H1 (cell line): ENCODE measurements at regions not wholly inside any gene's neighbourhood (a gene's known extent, or its start where the extent isn't known, plus 50 kb on each side); places are given as distances from the start of the nearest gene placed in this dataset.

Source experiments
- CTCF ChIP-seq, 3 experiments: IDR thresholded peaks; 1 replicate in 2 of 3; 2 replicates in 1 of 3; pipeline versions ENCODE4 v1.5.1 to v1.6.1; 2011; ENCODE audit warnings: low read length in 3 of 3, mild to moderate bottlenecking in 3 of 3, inconsistent platforms in 2 of 3, low read depth in 1 of 3, moderate library complexity in 1 of 3; ENCODE audit not compliant: insufficient read depth in 1 of 3; ENCODE audit errors: control extremely low read depth in 1 of 3
- EZH2 ChIP-seq: fragments of 200-600 bp; sonication (generic); IDR thresholded peaks from 2 replicates; pipeline ENCODE4 v1.7.1; 2012; ENCODE audit warnings: low read depth, mild to moderate bottlenecking, moderate library complexity, low read length, inconsistent platforms; ENCODE audit not compliant: severe bottlenecking
- HDAC2 ChIP-seq, 2 experiments: fragments of 300-600 bp in 1 of 2; sonication (generic) in 1 of 2; IDR thresholded peaks; 2 replicates each; pipeline ENCODE4 v1.6.1; 2011 to 2012; ENCODE audit warnings: low read depth in 2 of 2, low read length in 2 of 2, mild to moderate bottlenecking in 2 of 2, moderate library complexity in 2 of 2, borderline replicate concordance in 1 of 2, inconsistent platforms in 1 of 2
- KDM1A ChIP-seq: fragments of 200-600, 300-600 bp; sonication (generic); IDR thresholded peaks from 2 replicates; pipeline ENCODE4 v1.7.1; 2016; ENCODE audit warnings: mild to moderate bottlenecking, low read length, borderline replicate concordance
- POLR2A ChIP-seq, 2 experiments: IDR thresholded peaks; 1 replicate in 1 of 2; 2 replicates in 1 of 2; pipeline ENCODE4 v1.6.1; 2011; ENCODE audit warnings: low read depth in 2 of 2, low read length in 2 of 2, mild to moderate bottlenecking in 2 of 2; ENCODE audit errors: control extremely low read depth in 1 of 2
- POLR2AphosphoS5 ChIP-seq: IDR thresholded peaks from 2 replicates; pipeline ENCODE4 v1.6.1; 2011; ENCODE audit warnings: low read depth, low read length

- TF ChIP-seq CTCF (IDR thresholded peaks at IDR 0.05; ENCODE audit: control extremely low read depth in 1 of 3, insufficient read depth in 1 of 3, low read depth in 1 of 3, low read length in 3 of 3) (no peak), POLR2A (IDR thresholded peaks at IDR 0.05; ENCODE audit: control extremely low read depth in 1 of 2, low read depth in 2 of 2, low read length in 2 of 2) (no peak), POLR2AphosphoS5 (no peak), KDM1A (no peak), HDAC2 (IDR thresholded peaks at IDR 0.05; ENCODE audit: borderline replicate concordance in 1 of 2, low read depth in 2 of 2, low read length in 2 of 2) (no peak), EZH2 (no peak)
Observed at GRCh38 chr6:28727559-28728211, 196.1 kb downstream of the TRIM27 start.
